ENCODE measurements at regions not wholly inside any gene's neighbourhood (a gene's known extent, or its start where the extent isn't known, plus 50 kb on each side); places are given as distances from the start of the nearest gene placed in this dataset.

DNA sequence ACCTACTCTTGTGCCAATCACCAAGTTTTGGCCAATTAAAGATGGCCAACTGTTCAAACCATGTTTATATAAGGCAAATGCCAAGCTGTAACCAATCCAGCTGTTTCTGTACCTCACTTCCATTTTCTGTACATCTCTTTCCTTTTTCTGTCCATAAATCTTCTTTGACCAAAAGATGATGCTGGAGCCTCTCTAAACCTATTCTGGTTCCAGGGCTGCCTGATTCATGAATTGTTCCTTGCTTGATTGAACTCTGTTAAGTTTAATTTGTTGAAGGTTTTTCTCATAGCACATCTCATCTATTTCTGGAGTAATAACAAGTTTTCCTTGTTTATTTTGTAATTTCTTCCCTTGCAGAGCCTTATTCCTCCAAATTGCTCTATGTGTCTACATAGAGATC is 115.3 kb upstream of the SMAD3 start:
- H3K36me3 ChIP-seq = no peaks in the 10 kb centered on the region
- no peak overlapping the region for H3K27ac ChIP-seq
- no peak overlapping the region for H3K4me3 ChIP-seq
- no peaks in the 10 kb centered on the region for H3K27me3 ChIP-seq
- H3K9me3 ChIP-seq = no peaks in the 10 kb centered on the region
- TF ChIP-seq, protein P1, sequence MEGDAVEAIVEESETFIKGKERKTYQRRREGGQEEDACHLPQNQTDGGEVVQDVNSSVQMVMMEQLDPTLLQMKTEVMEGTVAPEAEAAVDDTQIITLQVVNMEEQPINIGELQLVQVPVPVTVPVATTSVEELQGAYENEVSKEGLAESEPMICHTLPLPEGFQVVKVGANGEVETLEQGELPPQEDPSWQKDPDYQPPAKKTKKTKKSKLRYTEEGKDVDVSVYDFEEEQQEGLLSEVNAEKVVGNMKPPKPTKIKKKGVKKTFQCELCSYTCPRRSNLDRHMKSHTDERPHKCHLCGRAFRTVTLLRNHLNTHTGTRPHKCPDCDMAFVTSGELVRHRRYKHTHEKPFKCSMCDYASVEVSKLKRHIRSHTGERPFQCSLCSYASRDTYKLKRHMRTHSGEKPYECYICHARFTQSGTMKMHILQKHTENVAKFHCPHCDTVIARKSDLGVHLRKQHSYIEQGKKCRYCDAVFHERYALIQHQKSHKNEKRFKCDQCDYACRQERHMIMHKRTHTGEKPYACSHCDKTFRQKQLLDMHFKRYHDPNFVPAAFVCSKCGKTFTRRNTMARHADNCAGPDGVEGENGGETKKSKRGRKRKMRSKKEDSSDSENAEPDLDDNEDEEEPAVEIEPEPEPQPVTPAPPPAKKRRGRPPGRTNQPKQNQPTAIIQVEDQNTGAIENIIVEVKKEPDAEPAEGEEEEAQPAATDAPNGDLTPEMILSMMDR (IDR thresholded peaks at IDR 0.05) = no peak
- DNase-seq (no peak), ATAC-seq (ENCODE audit: low FRiP score in 2 of 2) (no peak)
- no peaks in the 10 kb centered on the region for H3K4me1 ChIP-seq

DNA sequence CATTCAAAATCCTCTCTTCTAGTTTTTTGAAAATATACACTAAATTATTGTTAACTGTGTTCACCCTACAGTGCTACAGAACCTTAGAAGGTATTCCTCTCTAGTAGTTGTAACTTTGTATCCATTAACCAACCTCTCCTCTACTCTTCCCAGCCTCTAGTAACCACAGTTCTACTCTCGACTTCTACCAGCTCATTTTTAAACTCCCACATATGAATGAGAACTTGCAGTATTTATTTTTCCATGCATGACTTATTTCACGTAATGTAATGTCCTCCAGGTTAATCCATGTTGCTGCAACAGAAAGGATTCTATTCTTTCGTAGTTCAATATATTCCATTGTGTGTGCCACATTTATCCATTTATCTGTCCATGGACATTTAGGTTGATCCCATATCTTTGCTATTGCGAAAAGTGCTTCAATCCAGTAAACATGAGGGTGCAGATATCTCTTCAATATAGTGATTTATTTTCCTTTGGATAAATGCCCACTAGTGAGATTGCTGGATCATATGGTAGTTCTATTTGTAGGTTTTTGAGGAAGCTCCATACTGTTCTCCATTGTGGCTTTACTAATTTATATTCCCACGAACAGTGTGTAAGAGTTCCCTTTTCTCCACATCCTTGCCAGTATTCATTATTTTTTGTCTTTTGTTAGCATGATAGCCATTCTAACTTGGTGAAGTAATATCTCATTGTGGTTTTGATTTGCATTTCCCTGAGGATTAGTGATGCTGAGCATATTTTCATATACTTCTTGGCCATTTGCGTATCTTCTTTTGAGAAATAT is 113.7 kb upstream of the SMAD3 start:
- no peak for TF ChIP-seq EP300 (IDR thresholded peaks at IDR 0.05)
- TF ChIP-seq POLR2AphosphoS5 (IDR thresholded peaks at IDR 0.05) = no peak
- TF ChIP-seq, protein P1 (IDR thresholded peaks at IDR 0.05) = no peak
- no peak for TF ChIP-seq POLR2A (IDR thresholded peaks at IDR 0.05)
- no peaks in the 10 kb centered on the region for H3K36me3 ChIP-seq
- H3K4me3 ChIP-seq = no peak overlapping the region
- no peaks in the 10 kb centered on the region for H3K27me3 ChIP-seq
- H3K9me3 ChIP-seq = no peaks in the 10 kb centered on the region
- H3K4me1 ChIP-seq = no peaks in the 10 kb centered on the region
- DNase-seq = no peak
- ATAC-seq (ENCODE audit: low FRiP score in 2 of 2) = no peak
- H3K27ac ChIP-seq = no peak overlapping the region
- 86% methylated on average over 6 of the region's 6 CpGs for WGBS, 2 donors

DNA sequence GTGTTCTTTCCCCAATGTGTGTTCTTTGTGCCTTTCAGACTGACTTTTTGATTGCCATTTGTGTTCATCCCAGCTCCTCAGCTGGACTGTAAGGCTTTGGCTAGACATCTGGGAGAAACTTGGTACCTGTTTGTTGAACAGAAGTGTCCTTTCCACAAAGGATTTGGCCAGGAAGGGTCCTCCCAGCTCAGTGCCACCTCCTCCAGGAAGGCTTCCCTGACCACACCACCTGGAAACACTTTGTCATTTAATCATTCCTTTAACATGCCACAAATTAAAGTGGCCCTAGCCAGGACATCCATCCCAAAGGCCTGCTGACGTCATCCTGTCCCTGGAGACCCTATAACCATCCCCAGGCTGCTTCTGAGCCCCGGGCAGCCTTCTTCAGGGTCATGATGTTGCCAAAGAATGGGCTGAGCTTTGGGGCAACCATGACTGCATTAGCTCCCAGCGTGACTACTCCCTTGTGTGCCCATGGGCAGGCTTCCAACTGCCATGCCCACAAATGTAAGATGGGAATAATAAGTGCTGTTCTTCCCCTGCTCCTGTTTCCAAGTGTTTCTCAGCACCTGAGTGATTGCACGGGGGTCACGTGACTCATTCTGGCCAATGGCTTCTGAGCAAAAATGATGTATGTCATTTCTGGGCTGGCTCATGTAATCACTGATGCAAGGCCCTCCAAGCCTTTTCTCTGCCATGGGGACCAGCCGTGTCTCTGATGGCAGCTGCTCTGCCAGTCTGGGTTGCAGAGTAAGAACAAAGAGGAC is 112.5 kb upstream of the SMAD3 start:
- H3K9me3 ChIP-seq = no peaks in the 10 kb centered on the region
- no peaks in the 10 kb centered on the region for H3K36me3 ChIP-seq
- H3K27me3 ChIP-seq = no peaks in the 10 kb centered on the region
- DNase-seq = no peak
- H3K4me3 ChIP-seq = no peak overlapping the region
- H3K4me1 ChIP-seq = peaks cover 0 to 7% (median 0%) of the 10 kb centered on the region in 4 donors
- no peak overlapping the region for H3K27ac ChIP-seq
- ATAC-seq (ENCODE audit: low FRiP score in 2 of 2) = no peak
- WGBS, 2 donors = 89 to 94% methylated on average over 5 to 6 of the region's 6 CpGs
- TF ChIP-seq, protein P1 (IDR thresholded peaks at IDR 0.05) = no peak
- TF ChIP-seq POLR2AphosphoS5 (IDR thresholded peaks at IDR 0.05) = no peak
- no peak for TF ChIP-seq POLR2A (IDR thresholded peaks at IDR 0.05)
- no peak for TF ChIP-seq EP300 (IDR thresholded peaks at IDR 0.05)

DNA sequence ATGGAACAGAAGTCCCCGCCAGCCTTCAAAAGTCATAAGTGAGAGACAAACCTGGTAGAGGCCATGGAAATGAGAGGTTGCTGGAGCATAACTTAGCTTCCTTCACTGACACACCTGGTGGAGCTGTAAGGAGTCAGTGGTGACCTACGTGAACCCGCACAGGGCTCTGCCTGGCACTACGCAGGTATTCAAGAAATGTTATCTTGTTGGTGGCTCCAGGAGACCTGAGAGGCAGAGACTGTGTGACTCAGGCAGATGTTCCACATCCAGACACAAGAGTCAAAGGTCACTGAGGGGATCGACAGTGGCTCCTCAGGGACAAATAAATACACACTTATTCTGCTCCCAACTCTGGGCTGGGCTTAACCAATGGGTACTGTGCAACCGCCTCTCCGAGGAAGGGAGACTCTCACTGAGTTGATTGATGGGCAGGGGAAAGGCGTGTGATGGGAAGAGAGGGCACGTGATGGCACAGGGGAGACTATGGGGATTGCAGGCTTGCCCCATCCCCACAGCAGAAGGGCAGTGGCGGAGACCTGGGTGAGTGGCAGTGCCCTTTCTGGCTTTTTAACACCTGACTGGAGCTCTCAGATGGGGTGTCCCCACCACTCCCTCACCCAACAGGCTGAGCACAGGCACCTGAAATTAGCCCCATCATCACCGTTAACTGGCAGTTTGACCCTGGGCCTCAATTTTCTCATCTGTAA is 111.7 kb upstream of the SMAD3 start:
- 85% methylated on average over 11 of the region's 11 CpGs for WGBS, 2 donors
- Histone ChIP-seq H3K9me3 (no peaks in the 10 kb centered on the region), H3K4me3 (no peak overlapping the region), H3K36me3 (no peaks in the 10 kb centered on the region), H3K27me3 (no peaks in the 10 kb centered on the region), H3K27ac (no peak overlapping the region), H3K4me1 (peaks cover 0 to 7% (median 0%) of the 10 kb centered on the region in 4 donors)
- DNase-seq (no peak), ATAC-seq (ENCODE audit: low FRiP score in 2 of 2) (no peak)
- TF ChIP-seq EP300 (IDR thresholded peaks at IDR 0.05) (no peak), POLR2AphosphoS5 (IDR thresholded peaks at IDR 0.05) (no peak), POLR2A (IDR thresholded peaks at IDR 0.05) (no peak)
- TF ChIP-seq, protein P1 (IDR thresholded peaks at IDR 0.05) = no peak

Measured in upper lobe of left lung (tissue), 6 donors.